Hematopoietic multipotent progenitor cell (in vitro differentiated cells): ENCODE measurements at regions not wholly inside any gene's neighbourhood (a gene's known extent, or its start where the extent isn't known, plus 50 kb on each side); places are given as distances from the start of the nearest gene placed in this dataset. TPM values are rescaled to one million over a fixed set of nuclear protein-coding genes. Genes with fewer than 3 reads are reported as not detected.

ENCODE experiments used
- DNase-seq, 3 donors: peaks; one replicate each; pipeline ENCODE4 v3.0.0-alpha.2; 2011 to 2015; ENCODE audit warnings: low read depth in 2 of 3, low spot score in 2 of 3
- small RNA-seq: library from RNA; depleted of rRNA; stranded (forward); fragments of <200 nt; gene quantifications from one replicate; pipeline ENCODE3, GENCODE V24; 2012

DNA sequence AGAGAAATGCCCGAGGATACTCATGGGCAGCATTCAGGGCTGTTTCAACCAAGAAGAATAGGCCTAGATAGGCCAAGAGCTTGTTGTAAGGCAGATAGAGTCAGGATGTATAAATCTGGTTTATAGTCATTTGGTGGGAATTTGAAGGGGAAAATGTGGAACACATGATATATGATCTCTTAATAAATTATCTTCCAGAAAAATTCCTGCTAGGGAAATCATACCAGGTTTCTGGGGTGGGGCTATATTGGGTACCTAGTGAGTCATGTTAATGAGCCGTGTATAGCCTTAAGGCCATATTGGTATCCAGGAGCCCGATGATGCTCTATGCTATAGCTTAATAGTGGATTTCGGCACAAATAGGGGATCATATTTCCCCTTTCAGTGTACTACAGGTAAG is 51.5 kb upstream of the HTR2A start:
- DNase-seq, result no peak

DNA sequence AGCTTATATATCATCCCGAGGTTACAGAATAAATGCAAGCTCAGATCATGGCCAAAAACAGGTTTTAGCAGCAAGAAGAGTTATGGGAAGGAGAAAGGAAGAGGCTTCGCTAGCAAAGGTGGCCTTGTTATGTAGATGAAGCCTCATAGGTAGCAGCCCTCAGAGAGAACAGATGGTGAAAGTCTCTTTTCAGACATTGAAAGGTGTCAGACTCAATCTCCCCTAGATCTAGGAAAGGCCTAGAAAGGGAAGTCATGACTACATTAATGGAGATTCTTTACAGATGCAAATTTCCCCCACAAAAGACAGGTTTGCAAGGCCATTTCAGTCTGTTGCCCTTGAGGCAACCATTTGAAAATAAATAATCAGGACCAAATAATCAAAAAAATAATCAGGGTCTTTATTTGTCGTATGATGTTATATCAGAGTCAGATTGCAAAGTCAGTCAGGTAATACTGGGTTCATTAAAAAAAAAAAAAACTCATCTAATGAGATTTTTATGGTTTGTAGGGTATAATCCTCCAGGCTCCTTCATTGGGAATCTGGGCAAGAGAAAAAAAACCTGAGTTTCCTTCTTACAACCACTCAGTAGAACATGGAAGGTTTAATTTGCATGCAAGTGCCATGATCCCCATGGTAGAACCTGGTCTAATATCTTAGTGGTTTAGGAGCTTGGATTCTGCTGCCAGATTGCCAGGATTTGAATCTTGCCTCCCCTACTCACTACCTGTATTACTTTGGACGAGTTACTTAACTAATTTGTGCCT is 50.8 kb upstream of the HTR2A start:
- DNase-seq, result no peak

Small RNA genes lying in the stretch of these regions (small RNA-seq; reads per million reads assigned to genes)
- gene GNG5P5 (not detected), gene RN7SL700P (not detected)
